ENCODE measurements at regions not wholly inside any gene's neighbourhood (a gene's known extent, or its start where the extent isn't known, plus 50 kb on each side); places are given as distances from the start of the nearest gene placed in this dataset.

GRCh38 chr3:159560214-159560979 lies 428.2 kb upstream of the IL12A start:
- no peaks in the 10 kb centered on the region for H3K36me3 ChIP-seq
- H3K27me3 ChIP-seq = no peaks in the 10 kb centered on the region
- DNase-seq = no peak
- no peaks in the 10 kb centered on the region for H3K9me3 ChIP-seq
- intact Hi-C loops (cut with DNase I) = no loop called here
- H3K4me3 ChIP-seq = no peak overlapping the region
- no peaks in the 10 kb centered on the region for H3K4me1 ChIP-seq
- whole genome bisulfite sequencing, 2 donors = 52 to 60% methylated on average over 8 of the region's 8 CpGs
- no peak overlapping the region for H3K27ac ChIP-seq
- TF ChIP-seq CTCF (IDR thresholded peaks at IDR 0.05) (no peak), POLR2A (IDR thresholded peaks at IDR 0.05) (no peak), POLR2AphosphoS5 (IDR thresholded peaks at IDR 0.05) (no peak), EP300 (IDR thresholded peaks at IDR 0.05) (no peak)

- no peak for DNase-seq
- no peak overlapping the region for H3K4me3 ChIP-seq
- H3K36me3 ChIP-seq = no peaks in the 10 kb centered on the region
- no peaks in the 10 kb centered on the region for H3K27me3 ChIP-seq
- TF ChIP-seq POLR2AphosphoS5 (IDR thresholded peaks at IDR 0.05) (no peak), CTCF (IDR thresholded peaks at IDR 0.05) (no peak), POLR2A (IDR thresholded peaks at IDR 0.05) (no peak), EP300 (IDR thresholded peaks at IDR 0.05) (no peak)
- no peaks in the 10 kb centered on the region for H3K9me3 ChIP-seq
- H3K27ac ChIP-seq = no peak overlapping the region
- H3K4me1 ChIP-seq = no peaks in the 10 kb centered on the region
- intact Hi-C loops (cut with DNase I) = no loop called here
- whole genome bisulfite sequencing, 2 donors = 81 to 88% methylated on average over 1 of the region's 1 CpG
Measured at GRCh38 chr3:159565313-159565712, 423.3 kb upstream of the IL12A start.

DNA sequence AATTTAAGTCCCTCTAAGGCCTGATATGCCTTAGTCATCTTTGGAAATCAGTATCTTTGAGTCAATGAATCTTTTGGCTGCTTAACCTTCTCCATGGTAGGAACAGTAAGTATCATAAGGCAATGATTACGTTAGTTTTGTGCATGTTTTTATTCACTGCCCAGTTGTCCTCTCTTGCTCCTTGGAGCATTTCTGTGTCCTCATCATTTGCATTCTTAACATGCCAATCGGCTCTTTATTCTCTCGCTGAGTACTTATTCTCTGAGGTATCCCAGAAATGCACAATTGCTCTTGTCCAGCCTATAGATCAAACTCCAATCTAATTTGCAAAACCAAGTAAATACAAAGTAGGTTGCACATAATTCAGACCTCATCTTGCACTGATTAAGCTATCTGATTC lies 405.0 kb upstream of the IL12A start:
- H3K9me3 ChIP-seq = no peaks in the 10 kb centered on the region
- WGBS, 2 donors = 49 to 55% methylated on average over 3 of the region's 3 CpGs
- H3K4me3 ChIP-seq = no peak overlapping the region
- H3K36me3 ChIP-seq = no peaks in the 10 kb centered on the region
- H3K4me1 ChIP-seq = peaks cover 0 to 6% (median 0%) of the 10 kb centered on the region in 4 donors
- TF ChIP-seq POLR2A (IDR thresholded peaks at IDR 0.05) (no peak), EP300 (IDR thresholded peaks at IDR 0.05) (no peak), CTCF (IDR thresholded peaks at IDR 0.05) (no peak), POLR2AphosphoS5 (IDR thresholded peaks at IDR 0.05) (no peak)
- H3K27me3 ChIP-seq = no peaks in the 10 kb centered on the region
- no peak for DNase-seq
- H3K27ac ChIP-seq = no peak overlapping the region
- intact Hi-C loops (cut with DNase I) = no loop called here

DNA sequence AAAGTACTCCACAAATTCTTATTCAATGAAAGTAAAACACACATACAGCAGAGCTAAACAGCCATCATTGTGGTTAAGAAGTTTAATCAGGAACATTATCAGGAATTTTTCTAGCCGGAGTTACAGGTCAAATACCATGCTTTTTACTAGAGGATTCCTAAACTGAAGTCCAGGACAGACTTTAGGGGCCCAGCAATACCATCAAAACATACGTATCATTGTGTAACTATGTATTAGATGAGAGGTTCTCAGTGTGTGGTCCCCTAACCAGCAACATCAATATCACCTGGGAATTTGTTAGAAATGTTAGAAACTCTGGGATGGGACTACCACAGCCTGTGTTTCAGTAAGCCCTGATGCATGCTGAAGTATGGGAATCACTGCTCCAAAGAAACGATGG lies 404.2 kb upstream of the IL12A start:
- TF ChIP-seq CTCF (IDR thresholded peaks at IDR 0.05) (no peak), POLR2A (IDR thresholded peaks at IDR 0.05) (no peak), EP300 (IDR thresholded peaks at IDR 0.05) (no peak), POLR2AphosphoS5 (IDR thresholded peaks at IDR 0.05) (no peak)
- Histone ChIP-seq H3K4me3 (no peak overlapping the region), H3K4me1 (peaks cover 0 to 6% (median 0%) of the 10 kb centered on the region in 4 donors), H3K27me3 (no peaks in the 10 kb centered on the region), H3K9me3 (no peaks in the 10 kb centered on the region), H3K27ac (no peak overlapping the region), H3K36me3 (no peaks in the 10 kb centered on the region)
- DNase-seq = no peak
- intact Hi-C loops (cut with DNase I) = no loop called here
- WGBS, 2 donors = 45 to 68% methylated on average over 3 of the region's 3 CpGs
